ENCODE measurements at regions not wholly inside any gene's neighbourhood (a gene's known extent, or its start where the extent isn't known, plus 50 kb on each side); places are given as distances from the start of the nearest gene placed in this dataset.
"Not testable (repeated sequence)": the region's sequence is repeated elsewhere in the genome, so short reads cannot be mapped to it uniquely, and the experiment has no call there.

DNA sequence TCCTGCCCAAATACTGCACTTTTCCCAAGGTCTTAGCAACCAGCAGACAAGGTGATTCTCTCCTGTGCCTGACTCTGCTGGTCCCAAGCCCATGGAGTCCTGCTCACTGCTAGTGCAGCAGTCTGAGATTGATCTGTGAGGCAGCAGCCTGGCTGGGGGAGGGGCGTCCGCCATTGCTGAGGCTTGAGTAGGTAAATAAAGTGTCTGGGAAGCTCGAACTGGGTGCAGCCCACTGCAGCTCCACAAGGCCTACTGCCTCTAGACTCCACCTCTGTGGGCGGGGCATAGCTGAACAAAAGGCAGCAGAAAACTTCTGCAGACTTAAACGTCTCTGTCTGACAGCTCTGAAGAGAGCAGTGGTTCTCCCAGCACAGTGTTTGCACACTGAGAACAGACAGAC is 258.7 kb downstream of the ABCC12 start:
- not testable (repeated sequence) for DNase-seq

DNA sequence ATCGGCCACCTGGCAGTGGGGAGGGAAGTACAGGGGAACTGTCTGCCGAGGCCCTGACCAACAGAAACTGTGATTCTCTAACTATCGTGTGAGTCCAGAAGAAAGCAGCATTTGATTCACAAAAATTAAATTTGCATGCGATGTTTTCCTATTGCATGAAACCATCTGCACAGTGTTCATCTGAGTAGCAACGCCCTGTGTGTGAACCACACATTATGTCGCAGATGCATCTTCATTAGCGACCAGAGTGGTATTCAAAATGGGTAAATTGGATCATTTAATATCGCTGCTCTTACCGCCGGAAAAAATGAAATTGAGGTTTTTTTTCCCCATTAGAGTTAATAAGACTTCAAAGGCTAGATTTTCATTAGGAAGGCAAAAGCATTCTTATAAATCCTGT is 260.6 kb downstream of the ABCC12 start:
- no peak for DNase-seq

DNA sequence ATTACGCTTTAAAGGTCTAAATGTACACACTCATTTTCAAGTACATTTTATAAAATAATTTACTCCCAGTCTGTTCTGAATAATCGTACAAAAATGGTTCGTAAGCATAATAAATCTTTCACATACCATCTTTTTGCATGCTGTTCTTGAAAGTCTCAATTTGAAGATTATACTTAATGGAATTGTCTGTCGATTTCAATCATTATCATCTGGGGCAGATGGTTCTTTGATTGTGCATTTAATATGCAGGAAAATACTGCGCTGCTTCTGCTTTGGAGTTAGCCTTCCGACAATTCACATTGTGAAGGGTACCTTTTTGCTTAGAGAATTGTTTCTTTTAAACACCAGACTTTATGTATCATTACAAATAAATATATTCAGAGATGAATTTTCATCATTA is 262.8 kb downstream of the ABCC12 start:
- no peak for DNase-seq

DNA sequence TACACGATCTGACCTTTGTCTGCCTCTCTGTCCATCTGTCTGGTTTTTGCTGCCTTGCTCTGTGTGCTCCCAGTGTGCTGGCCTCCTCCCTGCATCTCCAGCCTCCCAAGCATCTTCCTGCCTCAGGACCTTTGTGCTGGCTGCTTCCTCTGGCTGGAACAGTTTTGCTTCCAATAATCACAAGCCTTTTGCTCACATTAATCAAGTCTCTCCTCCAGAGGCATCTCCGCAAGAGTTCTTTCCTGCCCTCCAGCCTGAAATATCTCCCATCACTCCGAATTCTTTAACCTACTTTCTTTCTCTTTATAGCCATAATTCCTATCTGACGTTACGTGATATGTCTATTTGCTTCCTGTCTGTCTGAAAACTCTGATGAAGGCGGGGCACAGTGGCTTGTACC is 267.1 kb downstream of the ABCC12 start:
- DNase-seq = no peak

DNA sequence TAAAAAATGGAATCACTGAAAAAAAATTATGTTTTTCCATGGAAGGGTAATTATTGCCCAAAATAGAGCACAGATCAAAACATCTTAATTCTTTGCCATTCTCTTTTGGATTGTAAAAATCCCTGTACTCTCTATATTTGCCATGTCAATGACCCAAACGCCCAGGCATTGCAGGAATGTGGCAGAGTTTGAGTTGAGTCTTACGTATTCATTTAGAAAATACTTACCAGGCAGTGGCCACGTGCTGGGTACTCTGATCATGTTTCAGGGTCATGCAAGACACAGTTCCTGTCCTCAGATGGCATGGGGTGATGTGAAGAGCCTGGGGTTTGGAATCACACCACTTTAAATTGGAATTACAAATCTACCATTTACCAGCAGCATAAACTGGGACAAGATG is 267.7 kb downstream of the ABCC12 start:
- no peak for DNase-seq

DNA sequence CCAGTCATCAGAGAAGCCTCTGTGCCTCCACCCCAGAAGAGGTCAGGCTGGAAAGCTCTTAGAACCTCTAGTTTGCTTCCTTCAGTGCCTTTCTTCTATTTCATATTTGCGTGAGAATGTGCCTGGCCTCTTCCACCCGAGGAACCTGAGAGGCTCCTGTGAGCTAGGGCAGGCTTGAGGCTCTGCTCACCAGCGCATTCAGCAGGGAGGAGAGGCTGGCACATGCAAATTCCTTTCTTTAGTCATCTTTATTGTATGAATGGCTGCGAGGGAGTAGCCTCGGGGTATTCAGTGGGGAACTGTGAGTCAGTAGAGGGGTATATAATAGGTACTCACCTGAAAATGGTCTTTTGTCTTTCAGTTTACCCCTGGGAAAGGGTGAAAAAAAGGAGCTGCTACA is 268.3 kb downstream of the ABCC12 start:
- no peak for DNase-seq

DNA sequence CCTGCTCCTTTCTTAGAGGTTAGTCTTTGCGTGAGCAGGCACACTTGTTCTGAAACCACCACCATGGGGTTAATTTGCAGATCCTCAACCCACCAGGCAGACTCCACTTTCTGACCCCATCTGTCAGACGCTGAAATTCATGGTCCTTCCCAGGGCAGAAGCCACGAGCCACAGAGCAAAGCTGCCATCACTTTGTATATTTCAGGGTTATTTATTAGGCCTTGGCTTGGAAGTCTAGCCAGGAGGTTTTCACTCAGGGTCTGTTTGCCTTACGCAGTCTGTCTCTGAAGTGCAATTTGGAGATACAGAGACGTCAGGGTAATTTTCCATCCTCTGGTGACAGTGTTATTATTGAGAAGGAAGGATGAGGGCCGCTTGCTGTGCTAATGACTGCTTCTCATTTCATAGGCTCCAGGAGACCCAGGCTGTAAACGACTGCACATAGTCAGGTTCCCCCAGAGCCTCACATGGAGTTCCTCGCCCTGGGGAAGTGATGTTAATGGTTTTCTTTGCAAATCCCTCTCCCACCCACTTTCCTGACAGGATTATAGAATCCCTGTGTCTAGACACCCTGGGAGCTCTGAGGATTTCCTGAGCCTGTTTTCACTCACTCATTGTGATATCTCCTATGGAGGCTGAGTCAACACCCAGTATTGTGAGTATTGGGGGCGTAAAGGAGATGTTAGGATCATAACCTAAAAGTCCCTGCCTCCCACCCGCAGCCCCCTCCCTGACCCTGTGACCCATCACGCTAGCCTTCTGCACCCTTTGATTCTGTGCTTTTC is 269.0 kb downstream of the ABCC12 start:
- no peak for DNase-seq

DNA sequence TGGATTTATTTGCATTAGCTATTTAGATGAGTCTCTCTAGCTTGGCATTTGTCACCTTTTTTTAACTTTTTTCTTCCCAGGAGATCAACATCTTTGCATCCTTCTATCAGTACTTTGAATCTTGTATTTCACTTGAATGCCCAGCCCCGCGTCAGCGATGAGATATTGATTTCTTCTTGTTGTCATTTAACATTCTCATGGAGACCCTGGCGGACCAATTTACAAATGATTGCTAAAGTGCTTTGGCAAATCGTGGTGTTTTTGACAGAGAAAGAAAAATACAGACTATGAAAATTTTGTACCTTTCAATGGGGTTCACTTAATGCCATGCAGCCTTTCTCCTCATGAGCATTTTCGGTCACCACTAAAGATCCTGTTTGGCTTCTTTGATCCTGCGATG is 269.7 kb downstream of the ABCC12 start:
- no peak for DNase-seq

DNA sequence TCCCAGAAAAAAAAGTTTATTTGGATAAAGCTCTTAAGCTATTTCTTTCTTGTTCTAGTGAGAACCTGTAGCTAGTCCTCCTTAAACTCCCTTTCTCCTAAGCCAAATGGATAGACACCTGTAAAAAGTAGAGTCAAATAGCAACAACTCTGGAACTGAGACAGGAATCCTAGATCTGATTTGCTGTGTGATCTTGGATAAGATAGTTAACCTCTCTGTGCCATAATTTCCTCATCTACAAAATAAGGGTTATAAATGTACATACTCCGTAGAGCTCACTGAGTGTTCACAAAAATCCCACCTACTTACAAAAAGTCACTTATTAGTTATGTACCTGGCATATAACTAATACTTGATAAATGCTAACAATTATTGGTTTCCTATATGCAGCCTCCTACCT is 270.3 kb downstream of the ABCC12 start:
- DNase-seq = no peak

DNA sequence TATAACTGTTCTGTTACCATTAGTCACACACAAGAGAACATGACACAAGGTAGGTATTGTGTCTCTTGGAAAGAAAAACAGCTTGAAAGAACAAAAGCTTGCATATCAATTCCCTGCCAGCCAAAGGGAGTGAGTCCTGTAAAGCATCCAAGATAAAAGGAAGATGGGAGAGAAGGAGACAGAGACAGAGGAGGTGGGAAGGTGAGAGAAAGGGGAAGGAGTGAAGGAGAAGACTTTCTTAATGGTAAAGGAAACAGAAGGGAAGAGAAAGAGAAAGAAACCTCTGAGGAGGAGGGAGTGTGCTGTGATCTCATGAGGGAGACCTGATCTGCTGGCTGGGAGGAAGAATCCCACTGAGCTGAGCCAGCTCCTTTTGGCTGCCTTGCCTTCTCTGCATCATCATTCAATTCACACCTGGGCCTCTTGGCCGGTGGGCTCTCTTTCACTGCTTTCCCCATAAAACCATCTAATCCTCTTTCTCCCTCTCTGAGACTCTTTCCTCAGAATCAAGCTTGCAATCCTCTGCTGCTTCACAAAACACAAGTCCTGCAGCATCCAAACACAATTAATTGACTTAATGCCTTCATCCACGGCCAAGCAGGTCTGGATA is 271.6 kb downstream of the ABCC12 start:
- DNase-seq = no peak

DNA sequence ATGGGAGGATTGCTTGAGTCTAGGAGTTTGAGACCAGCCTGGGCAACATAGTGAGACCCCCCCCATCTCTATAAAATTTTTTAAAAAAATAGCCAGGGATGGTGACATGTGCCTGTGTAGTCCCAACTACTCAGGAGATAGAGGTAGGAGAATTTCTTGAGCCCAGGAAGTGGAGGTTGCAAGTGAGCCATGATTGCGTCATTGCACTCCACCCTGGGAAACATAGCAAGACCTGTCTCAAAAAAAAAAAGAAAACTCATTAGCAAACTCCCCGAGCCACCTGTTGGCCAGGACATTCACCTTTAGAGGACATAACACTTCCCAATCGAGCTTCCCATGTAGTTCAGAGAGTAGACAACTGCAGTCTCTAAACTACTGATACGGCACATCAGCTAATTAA is 274.2 kb downstream of the ABCC12 start:
- no peak for DNase-seq

DNA sequence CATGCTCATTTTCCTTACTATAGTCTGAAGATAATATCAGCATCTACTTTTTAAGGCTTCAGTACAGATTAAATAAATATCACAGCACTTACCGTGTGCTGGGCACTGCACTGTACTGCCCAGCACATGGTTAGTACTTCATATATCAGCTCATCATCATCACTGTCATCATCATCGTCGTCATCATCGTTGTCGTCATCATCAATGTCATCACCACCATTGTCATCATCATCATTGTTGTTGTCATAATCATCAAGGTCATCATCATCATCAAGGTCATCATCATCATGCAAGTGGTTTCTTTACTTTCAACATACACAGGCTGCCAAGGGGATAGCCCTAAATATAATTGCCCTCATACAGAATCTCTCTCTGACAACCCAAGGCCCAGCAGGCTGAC is 275.1 kb downstream of the ABCC12 start:
- DNase-seq = no peak

DNA sequence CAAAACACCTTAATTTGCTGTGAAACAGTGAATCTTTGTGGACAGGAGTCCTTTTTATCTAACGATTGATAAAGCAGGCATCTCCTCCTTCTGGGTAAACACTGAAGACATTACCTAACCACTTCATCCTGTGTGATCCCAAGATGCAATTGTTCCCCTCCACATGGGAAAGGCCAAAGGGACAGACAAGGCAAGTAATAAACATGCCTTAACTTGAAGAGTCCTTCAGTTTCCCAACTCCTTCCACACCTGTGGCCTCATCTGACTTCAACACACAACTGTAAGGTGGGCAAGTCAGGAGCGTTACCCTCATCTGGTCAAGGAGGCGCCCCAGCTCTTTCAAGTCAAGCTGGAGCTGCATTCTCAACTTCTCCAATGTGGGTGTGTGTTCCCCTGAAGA is 278.6 kb downstream of the ABCC12 start:
- no peak for DNase-seq

DNA sequence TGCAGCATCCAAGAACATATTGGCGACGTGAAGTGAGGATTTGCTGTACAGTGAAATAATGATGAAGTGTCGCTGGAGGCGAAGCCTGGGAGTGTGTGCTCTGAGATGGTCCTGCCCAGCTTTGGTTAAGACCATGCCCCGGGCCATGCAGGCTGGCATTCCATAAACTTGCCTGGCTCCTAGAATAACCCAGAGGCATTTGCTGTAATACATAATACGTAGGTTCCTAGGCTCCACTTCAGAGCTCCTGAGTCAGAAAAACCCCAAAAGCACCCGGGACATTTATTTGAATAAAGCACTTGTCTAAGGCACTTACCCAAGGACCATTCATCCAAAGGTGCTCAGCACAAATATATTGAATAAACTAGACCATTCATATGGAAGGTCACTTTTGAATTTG is 279.3 kb downstream of the ABCC12 start:
- no peak for DNase-seq

DNA sequence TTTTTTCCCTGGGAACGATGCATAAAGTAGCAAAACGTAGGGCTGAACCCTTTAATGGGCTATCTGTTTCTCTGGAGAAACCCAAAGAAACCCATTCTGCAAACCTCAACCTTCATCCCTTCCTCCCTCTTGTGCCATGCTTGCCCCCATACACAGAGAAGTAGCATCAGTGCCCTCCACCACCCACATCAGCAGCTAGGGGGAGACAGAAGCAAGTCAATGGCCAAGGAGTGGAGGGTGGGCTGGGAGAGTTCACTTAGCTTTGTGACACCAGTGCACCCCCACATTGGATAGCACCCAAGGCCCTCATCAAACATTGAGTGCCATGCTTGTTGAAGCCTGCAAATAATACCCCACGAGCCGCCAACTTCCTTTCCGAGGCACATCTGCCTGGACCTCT is 282.4 kb downstream of the ABCC12 start:
- no peak for DNase-seq

DNA sequence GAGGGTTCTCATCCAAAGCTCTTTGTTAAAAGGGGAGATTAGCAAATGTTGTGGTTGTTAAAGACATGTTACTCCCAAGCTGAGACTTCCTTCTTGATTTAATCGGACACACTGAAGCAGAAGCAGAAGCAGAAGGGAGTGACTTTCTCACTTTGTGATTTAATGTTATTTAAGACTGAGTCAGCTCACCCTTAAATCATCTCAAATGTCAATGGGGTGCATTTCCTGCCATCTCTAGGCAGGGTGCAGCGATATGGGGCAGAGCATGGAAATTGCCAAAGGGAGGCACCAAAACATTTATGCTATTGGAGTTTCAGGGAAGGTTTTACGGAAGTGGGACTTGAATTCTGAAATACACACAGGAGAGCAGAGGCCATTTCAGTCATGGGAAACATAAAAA is 283.6 kb downstream of the ABCC12 start:
- no peak for DNase-seq

DNA sequence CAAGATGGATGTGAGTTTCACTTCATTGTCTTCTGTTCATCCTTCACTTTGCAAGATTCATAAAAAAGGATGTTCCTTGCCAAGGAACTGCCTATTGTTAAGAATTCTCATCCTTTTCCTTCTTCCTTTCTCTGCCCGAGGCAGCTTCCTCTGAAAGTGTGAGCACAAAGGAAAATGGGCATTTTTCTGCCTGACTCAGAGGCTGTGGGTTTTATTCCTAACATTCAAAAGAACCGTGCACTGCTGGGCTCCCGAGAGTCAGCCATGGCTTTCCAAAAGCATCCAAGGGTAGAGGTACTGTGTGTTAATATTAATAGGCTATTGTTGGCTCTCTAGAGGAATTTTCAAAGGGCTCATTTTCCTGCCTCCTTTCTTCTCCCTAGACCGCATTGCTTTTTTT is 289.4 kb downstream of the ABCC12 start:
- no peak for DNase-seq

DNA sequence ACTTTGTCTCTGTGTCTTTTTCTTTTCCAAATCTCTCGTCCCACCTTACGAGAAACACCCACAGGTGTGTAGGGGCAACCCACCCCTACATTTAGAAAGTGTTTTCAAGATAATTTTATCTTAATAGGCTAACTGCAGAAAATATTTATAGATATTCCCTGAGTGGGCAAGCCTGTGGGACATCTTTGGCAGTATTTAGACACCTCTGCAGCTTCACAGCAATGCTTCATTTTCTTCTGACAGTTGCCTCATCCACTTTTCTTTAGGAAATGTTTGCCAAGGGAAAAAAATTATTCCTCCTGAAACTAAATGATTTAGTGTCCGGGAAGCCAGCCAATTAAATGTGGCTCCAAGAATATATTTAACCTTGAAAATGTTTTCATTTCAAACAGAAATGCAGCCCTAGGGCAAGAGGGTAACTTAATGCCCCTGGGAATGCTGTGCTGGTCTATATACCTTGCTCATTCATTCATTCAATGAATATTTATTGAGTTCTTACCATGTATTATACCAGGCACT is 290.4 kb downstream of the ABCC12 start:
- no peak for DNase-seq

DNA sequence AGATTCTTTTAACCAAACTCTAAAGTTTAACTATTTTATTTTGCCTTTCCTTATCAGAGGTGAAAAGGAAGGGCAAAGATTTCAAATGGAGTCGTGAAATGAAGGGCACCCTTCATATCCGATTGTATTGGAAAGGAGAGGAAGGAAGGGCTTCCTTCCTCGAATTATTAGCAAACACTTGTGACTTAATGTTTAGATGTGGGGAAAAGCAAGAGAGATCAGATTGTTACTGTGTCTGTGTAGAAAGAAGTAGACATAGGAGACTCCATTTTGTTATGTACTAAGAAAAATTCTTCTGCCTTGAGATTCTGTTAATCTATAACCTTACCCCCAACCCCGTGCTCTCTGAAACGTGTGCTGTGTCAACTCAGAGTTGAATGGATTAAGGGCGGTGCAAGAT is 291.5 kb downstream of the ABCC12 start:
- not testable (repeated sequence) for DNase-seq

DNA sequence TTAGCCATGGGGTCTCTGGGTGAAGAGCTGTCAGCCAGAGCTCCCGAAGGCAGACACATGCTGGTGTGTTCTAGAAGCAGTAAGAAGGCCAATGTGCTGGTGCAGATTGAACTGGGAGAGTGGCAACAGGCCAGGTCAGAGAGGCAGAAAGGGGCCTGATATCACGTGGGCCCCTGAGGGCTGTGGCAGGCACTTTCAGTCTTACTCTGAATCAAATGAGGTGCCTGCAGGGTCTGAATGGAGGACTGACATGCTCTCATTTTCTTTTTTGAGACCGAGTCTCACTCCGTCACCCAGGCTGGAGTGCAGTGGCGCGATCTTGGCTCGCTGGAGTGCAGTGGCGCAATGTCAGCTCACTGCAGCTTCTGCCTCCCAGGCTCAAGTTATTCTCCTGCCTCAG is 293.8 kb downstream of the ABCC12 start:
- no peak for DNase-seq

DNA sequence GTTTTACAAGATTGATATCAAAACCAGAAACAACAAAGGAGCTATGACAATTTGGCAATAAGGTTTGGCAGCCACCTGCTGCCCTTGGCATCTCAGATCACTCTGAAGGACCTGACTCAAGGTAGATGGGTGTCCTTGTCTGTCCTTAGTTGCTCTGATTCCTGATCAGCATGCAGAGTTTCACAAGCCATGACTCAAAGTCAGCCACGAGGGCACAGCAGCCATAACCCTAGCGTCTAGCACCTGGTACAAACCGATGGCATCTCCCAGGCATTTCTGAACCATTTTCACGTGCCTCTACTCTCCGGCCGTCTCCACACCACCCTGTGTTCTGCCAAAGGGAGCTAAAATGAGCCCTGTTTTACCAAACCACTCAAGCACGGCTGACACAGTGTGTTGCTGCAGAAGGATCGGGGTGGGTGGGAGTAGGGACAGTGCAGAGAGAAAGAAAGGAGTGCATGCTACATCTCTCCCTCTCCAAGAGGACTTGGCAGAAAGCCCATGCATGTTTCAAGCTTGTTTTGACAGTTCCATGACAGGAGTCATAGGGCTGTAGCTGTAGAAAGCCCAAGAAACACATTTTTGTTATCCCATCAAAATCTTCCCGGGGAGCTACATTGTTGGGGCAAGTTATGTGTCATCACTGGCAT is 297.3 kb downstream of the ABCC12 start:
- DNase-seq = no peak

DNA sequence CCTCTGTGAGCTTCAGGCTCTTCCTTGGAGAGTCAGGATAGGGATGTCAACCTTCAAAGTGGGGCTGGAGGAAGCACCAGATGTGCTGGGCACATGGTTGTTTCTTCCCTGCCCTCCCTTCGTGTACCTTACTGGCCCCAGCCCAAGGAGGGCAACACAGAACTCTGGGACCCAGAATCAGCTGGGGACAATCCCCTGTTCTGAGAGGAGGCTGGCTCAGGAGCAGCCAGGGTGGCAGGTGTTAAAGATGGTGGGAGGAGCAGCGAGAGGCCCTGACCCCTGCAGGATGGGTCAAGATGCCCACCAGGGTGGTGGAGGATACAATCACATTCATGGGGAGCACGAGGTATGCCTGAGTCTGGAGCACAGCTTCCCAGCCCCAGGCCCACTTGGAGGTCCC is 300.4 kb downstream of the ABCC12 start:
- no peak for DNase-seq

DNA sequence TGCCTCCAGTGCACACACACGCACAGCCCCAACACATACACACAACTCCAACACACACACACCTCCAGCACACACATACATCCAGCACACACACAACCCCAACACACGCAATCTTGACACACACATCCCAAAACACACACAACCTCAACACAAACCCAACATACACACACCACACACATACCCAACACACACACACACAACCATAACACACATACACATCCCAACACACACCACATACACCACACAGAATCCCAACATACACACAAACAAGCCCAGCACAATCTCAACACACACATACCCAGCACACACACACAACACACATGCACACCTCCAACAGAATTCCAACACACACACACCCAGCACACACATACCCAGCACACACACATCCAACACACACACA is 301.1 kb downstream of the ABCC12 start:
- no peak for DNase-seq

DNA sequence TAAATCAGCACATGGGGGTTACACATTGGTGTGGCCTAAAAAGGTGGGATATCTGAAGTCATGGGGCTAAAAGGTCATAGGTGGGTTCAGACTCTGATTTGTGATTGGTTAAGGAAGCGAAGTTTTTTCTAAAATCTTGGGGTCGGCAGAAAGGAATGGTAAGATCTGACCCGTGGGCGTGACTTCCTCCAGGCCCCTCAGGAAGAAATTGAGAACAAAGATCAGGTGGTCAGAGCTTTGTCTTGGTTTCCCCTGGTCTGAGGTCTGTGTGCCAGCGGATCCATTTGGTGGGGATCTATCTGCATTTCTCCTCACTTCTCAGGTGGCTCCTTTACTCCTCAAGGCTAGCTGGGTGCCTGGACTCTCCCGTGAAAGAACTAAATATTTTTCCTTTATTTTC is 302.8 kb downstream of the ABCC12 start:
- DNase-seq = no peak
